CD14-positive monocyte (primary cell): ENCODE measurements at regions not wholly inside any gene's neighbourhood (a gene's known extent, or its start where the extent isn't known, plus 50 kb on each side); places are given as distances from the start of the nearest gene placed in this dataset.

Experiments used
- DNase-seq, 3 donors: peaks; one replicate each; pipeline ENCODE4 v3.0.0-alpha.2; 2011 to 2022
- H2AFZ ChIP-seq: 2 replicates; pipeline ENCODE4 v1.6.0; 2012; ENCODE audit warnings: mild to moderate bottlenecking, low read depth, low read length, inconsistent platforms; ENCODE audit not compliant: insufficient read depth, poor library complexity, severe bottlenecking
- H3K27ac ChIP-seq, 2 donors: 1 replicate in 1 of 2; 2 replicates in 1 of 2; pipeline ENCODE4 v1.5.1; 2012 to 2013; ENCODE audit warnings: low read length in 2 of 2, control low read depth in 1 of 2, inconsistent platforms in 1 of 2, low read depth in 1 of 2, mild to moderate bottlenecking in 1 of 2
- H3K27me3 ChIP-seq, 2 donors: one replicate each; pipeline versions ENCODE4 v1.6.0 to v1.6.1; 2011 to 2013; ENCODE audit warnings: low read length in 2 of 2; ENCODE audit not compliant: control insufficient read depth in 2 of 2, insufficient read depth in 2 of 2
- H3K36me3 ChIP-seq, 2 donors: replicated peaks in 1 of 2; 1 replicate in 1 of 2; 2 replicates in 1 of 2; pipeline versions ENCODE4 v1.5.1 to v1.6.1; 2012 to 2013; ENCODE audit warnings: low read length in 2 of 2, control low read depth in 1 of 2, inconsistent platforms in 1 of 2, mild to moderate bottlenecking in 1 of 2; ENCODE audit not compliant: insufficient read depth in 2 of 2, control insufficient read depth in 1 of 2
- H3K4me1 ChIP-seq, 2 donors: 1 replicate in 1 of 2; 2 replicates in 1 of 2; pipeline versions ENCODE4 v1.5.1 to v1.6.1; 2012 to 2013; ENCODE audit warnings: low read length in 2 of 2, control low read depth in 1 of 2, inconsistent platforms in 1 of 2, mild to moderate bottlenecking in 1 of 2, moderate library complexity in 1 of 2; ENCODE audit not compliant: insufficient read depth in 2 of 2, control insufficient read depth in 1 of 2
- H3K4me2 ChIP-seq: replicated peaks from 2 replicates; pipeline ENCODE3; 2012; ENCODE audit warnings: low read length, moderate library complexity, mild to moderate bottlenecking; ENCODE audit not compliant: poor library complexity, severe bottlenecking; ENCODE audit errors: extremely low read depth
- H3K4me3 ChIP-seq, 3 experiments: fragments of 200-600 bp in 1 of 3; sonication (generic) in 1 of 3; replicated peaks in 1 of 3; 1 replicate in 2 of 3; 2 replicates in 1 of 3; pipeline ENCODE4 v1.5.1; 2011 to 2013; ENCODE audit warnings: low read length in 3 of 3, mild to moderate bottlenecking in 3 of 3, control low read depth in 2 of 3, low read depth in 2 of 3, inconsistent platforms in 1 of 3, moderate library complexity in 1 of 3
- H3K79me2 ChIP-seq: 2 replicates; pipeline ENCODE4 v1.6.0; 2012; ENCODE audit warnings: mild to moderate bottlenecking, control low read depth, inconsistent platforms, low read length, moderate library complexity; ENCODE audit not compliant: insufficient read depth
- H3K9ac ChIP-seq: 2 replicates; pipeline ENCODE4 v1.6.0; 2017; ENCODE audit warnings: low read length, mild to moderate bottlenecking; ENCODE audit not compliant: insufficient read depth, poor library complexity, severe bottlenecking
- H3K9me3 ChIP-seq, 2 donors: replicated peaks in 1 of 2; 1 replicate in 1 of 2; 2 replicates in 1 of 2; pipeline versions ENCODE4 v1.5.1 to v1.6.1; 2012 to 2013; ENCODE audit warnings: low read length in 2 of 2, control low read depth in 1 of 2; ENCODE audit not compliant: control insufficient read depth in 1 of 2, insufficient read depth in 1 of 2
- H4K20me1 ChIP-seq: 2 replicates; pipeline ENCODE4 v1.6.0; 2012; ENCODE audit warnings: mild to moderate bottlenecking, low read length, control low read depth, moderate library complexity; ENCODE audit not compliant: insufficient read depth
- H3K27ac Mint-ChIP-seq, 7 donors: one replicate each; pipeline ENCODE4 v1.8.0; 2020; ENCODE audit warnings: mild to moderate bottlenecking in 7 of 7, mixed read lengths in 7 of 7, moderate library complexity in 6 of 7, inconsistent platforms in 2 of 7
- H3K27me3 Mint-ChIP-seq, 3 donors: one replicate each; pipeline ENCODE4 v1.8.0; 2021 to 2022; ENCODE audit warnings: low read depth in 3 of 3, mild to moderate bottlenecking in 3 of 3, mixed read lengths in 3 of 3, moderate library complexity in 3 of 3, inconsistent platforms in 1 of 3
- H3K36me3 Mint-ChIP-seq, 2 donors: one replicate each; pipeline ENCODE4 v1.8.0; 2020; ENCODE audit warnings: mixed read lengths in 2 of 2, inconsistent platforms in 1 of 2, mild to moderate bottlenecking in 1 of 2
- H3K4me1 Mint-ChIP-seq: one replicate; pipeline ENCODE4 v1.8.0; 2020; ENCODE audit warnings: mild to moderate bottlenecking, mixed read lengths
- H3K4me3 Mint-ChIP-seq, 2 donors: one replicate each; pipeline ENCODE4 v1.8.0; 2020; ENCODE audit warnings: mild to moderate bottlenecking in 2 of 2, mixed read lengths in 2 of 2, moderate library complexity in 1 of 2
- H3K9me3 Mint-ChIP-seq, 7 donors: one replicate each; pipeline ENCODE4 v1.8.0; 2020 to 2022; ENCODE audit warnings: mixed read lengths in 7 of 7, mild to moderate bottlenecking in 6 of 7, moderate library complexity in 6 of 7, inconsistent platforms in 2 of 7
- CTCF ChIP-seq: fragments of 200-600 bp; IDR thresholded peaks from one replicate; pipeline ENCODE4 v1.8.0; 2022; ENCODE audit warnings: antibody characterized with exemption, mild to moderate bottlenecking
- WGBS: methylation state at CpG from one replicate; pipeline ENCODE4 v1.1.5; 2013; ENCODE audit warnings: missing lambda C conversion rate; ENCODE audit not compliant: insufficient coverage; 5-methylcytosine and 5-hydroxymethylcytosine counted together
- intact Hi-C, 2 donors: fragments of 100-400 bp; cut with micrococcal nuclease; formaldehyde crosslinking; loops; one replicate each; pipeline versions ENCODE4 v1.15.0 to v1.15.1; 2023

- H4K20me1 ChIP-seq, result no peaks in the 10 kb centered on the region
- WGBS, result no CpG with 5 or more reads among the region's 2 CpGs
These were observed 225.1 kb upstream of the ADGRB3 start for GRCh38 chr6:68410021-68410420.

GRCh38 chr6:68400396-68400795 is 234.7 kb upstream of the ADGRB3 start:
- Histone ChIP-seq H3K79me2 (no peaks in the 10 kb centered on the region), H2AFZ (no peak overlapping the region), H3K27me3 (no peaks in the 10 kb centered on the region), H3K4me3 (no peak overlapping the region), H3K4me2 (no peak overlapping the region), H4K20me1 (no peaks in the 10 kb centered on the region), H3K36me3 (no peaks in the 10 kb centered on the region), H3K9ac (no peak overlapping the region), H3K4me1 (no peaks in the 10 kb centered on the region), H3K27ac (no peak overlapping the region), H3K9me3 (peaks cover 24 to 25% of the 10 kb centered on the region in 2 donors)
- DNase-seq, result no peak
- intact Hi-C loops, result no loop called here
- peaks cover 2 to 12% (median 6%) of the 10 kb centered on the region in 7 donors for H3K9me3 Mint-ChIP-seq
- H3K4me1 Mint-ChIP-seq, result no peaks in the 10 kb centered on the region
- H3K36me3 Mint-ChIP-seq, result no peaks in the 10 kb centered on the region
- H3K27me3 Mint-ChIP-seq, result no peaks in the 10 kb centered on the region
- no CpG with 5 or more reads among the region's 2 CpGs for WGBS
- H3K27ac Mint-ChIP-seq, result no peak overlapping the region
- no peak for TF ChIP-seq CTCF
- H3K4me3 Mint-ChIP-seq, result no peak overlapping the region

More at GRCh38 chr6:68410021-68410420, 225.1 kb upstream of the ADGRB3 start:
- H2AFZ ChIP-seq, result no peak overlapping the region
- no peak for TF ChIP-seq CTCF
- H3K9ac ChIP-seq, result no peak overlapping the region
- no peaks in the 10 kb centered on the region for H3K9me3 ChIP-seq
- peaks cover 0 to 2% (median 0%) of the 10 kb centered on the region in 7 donors for H3K9me3 Mint-ChIP-seq
- no peaks in the 10 kb centered on the region for H3K36me3 Mint-ChIP-seq
- H3K4me2 ChIP-seq, result no peak overlapping the region
- peaks cover 0 to 1% (median 0%) of the 10 kb centered on the region in 3 donors for H3K27me3 Mint-ChIP-seq
- no peaks in the 10 kb centered on the region for H3K36me3 ChIP-seq
- H3K4me1 Mint-ChIP-seq, result no peaks in the 10 kb centered on the region
- no peak overlapping the region for H3K27ac ChIP-seq
- no peak overlapping the region for H3K4me3 Mint-ChIP-seq
- H3K27ac Mint-ChIP-seq, result no peak overlapping the region
- no peak overlapping the region for H3K4me3 ChIP-seq
- no peaks in the 10 kb centered on the region for H3K4me1 ChIP-seq
- no peaks in the 10 kb centered on the region for H3K27me3 ChIP-seq
- DNase-seq, result no peak
- no peaks in the 10 kb centered on the region for H3K79me2 ChIP-seq
- intact Hi-C loops, result no loop called here
